ENCODE measurements at regions not wholly inside any gene's neighbourhood (a gene's known extent, or its start where the extent isn't known, plus 50 kb on each side); places are given as distances from the start of the nearest gene placed in this dataset.

DNA sequence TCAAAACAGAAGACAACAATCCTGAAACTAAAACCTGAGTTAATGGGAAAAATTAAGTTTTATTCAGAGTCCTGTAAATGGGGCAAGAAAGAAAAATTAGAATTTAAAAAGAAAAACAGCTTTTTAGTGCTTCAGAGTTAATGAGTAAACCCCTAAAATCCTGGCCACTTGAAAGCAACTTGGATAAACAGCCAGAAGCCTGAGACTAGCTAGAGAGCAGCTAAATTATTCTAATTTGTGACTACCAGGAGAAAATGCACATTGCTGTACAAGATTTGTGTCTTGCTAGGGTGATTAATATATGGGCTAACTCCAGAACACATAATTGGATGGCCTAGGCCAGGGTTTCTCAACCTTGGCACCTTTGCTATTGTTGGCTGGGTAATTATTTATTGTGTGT is 62.4 kb upstream of the ARG1 start:
- H3K9me3 ChIP-seq (ENCODE audit: control insufficient read depth, low read depth, low read length): no peaks in the 10 kb centered on the region
- H3K27me3 ChIP-seq (ENCODE audit: control insufficient read depth, extremely low read depth, insufficient read depth, low read length): no peaks in the 10 kb centered on the region
- no peak overlapping the region for H3K27ac ChIP-seq (ENCODE audit: control insufficient read depth, insufficient read depth, low read length)
- H3K79me2 ChIP-seq (ENCODE audit: control insufficient read depth, insufficient read depth, low read length): no peaks in the 10 kb centered on the region
- no peaks in the 10 kb centered on the region for H4K20me1 ChIP-seq (ENCODE audit: control insufficient read depth, extremely low read depth, insufficient read depth, low read length)
- dilution Hi-C loops (cut with MboI; ENCODE audit: extremely low pct_ligation_motif_present, low sequenced_read_pairs): no loop called here
- H3K4me3 ChIP-seq (ENCODE audit: control insufficient read depth in 2 of 3, extremely low read depth in 1 of 3, insufficient read depth in 2 of 3, low read depth in 1 of 3, low read length in 3 of 3): no peak overlapping the region
- no peak overlapping the region for H3K4me2 ChIP-seq (ENCODE audit: control insufficient read depth, extremely low read depth, insufficient read depth, low read depth, low read length)
- FAIRE-seq (no peak), DNase-seq (ENCODE audit: low read depth, low spot score) (no peak)
- no peaks in the 10 kb centered on the region for H3K36me3 ChIP-seq (ENCODE audit: control insufficient read depth in 2 of 2, extremely low read depth in 1 of 2, insufficient read depth in 2 of 2, low read length in 2 of 2)
- no peak for TF ChIP-seq EZH2 (IDR thresholded peaks at IDR 0.05; ENCODE audit: low read length)
- TF ChIP-seq, protein P1, sequence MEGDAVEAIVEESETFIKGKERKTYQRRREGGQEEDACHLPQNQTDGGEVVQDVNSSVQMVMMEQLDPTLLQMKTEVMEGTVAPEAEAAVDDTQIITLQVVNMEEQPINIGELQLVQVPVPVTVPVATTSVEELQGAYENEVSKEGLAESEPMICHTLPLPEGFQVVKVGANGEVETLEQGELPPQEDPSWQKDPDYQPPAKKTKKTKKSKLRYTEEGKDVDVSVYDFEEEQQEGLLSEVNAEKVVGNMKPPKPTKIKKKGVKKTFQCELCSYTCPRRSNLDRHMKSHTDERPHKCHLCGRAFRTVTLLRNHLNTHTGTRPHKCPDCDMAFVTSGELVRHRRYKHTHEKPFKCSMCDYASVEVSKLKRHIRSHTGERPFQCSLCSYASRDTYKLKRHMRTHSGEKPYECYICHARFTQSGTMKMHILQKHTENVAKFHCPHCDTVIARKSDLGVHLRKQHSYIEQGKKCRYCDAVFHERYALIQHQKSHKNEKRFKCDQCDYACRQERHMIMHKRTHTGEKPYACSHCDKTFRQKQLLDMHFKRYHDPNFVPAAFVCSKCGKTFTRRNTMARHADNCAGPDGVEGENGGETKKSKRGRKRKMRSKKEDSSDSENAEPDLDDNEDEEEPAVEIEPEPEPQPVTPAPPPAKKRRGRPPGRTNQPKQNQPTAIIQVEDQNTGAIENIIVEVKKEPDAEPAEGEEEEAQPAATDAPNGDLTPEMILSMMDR (optimal IDR thresholded peaks at IDR 0.05 in 1 of 3, IDR thresholded peaks at IDR 0.05 in 1 of 3, conservative IDR thresholded peaks at IDR 0.05 in 1 of 3; ENCODE audit: extremely low read depth in 1 of 3, insufficient read depth in 2 of 3, low read length in 3 of 3): no peak
- no peaks in the 10 kb centered on the region for H3K4me1 ChIP-seq (ENCODE audit: control insufficient read depth, extremely low read depth, insufficient read depth, low read length)
- H3K9me1 ChIP-seq (ENCODE audit: control insufficient read depth, extremely low read depth, insufficient read depth, low read length): no peaks in the 10 kb centered on the region
- H2AFZ ChIP-seq (ENCODE audit: control insufficient read depth, low read length): no peak overlapping the region
- no peak overlapping the region for H3K9ac ChIP-seq (ENCODE audit: control insufficient read depth, extremely low read depth, insufficient read depth, low read length)

DNA sequence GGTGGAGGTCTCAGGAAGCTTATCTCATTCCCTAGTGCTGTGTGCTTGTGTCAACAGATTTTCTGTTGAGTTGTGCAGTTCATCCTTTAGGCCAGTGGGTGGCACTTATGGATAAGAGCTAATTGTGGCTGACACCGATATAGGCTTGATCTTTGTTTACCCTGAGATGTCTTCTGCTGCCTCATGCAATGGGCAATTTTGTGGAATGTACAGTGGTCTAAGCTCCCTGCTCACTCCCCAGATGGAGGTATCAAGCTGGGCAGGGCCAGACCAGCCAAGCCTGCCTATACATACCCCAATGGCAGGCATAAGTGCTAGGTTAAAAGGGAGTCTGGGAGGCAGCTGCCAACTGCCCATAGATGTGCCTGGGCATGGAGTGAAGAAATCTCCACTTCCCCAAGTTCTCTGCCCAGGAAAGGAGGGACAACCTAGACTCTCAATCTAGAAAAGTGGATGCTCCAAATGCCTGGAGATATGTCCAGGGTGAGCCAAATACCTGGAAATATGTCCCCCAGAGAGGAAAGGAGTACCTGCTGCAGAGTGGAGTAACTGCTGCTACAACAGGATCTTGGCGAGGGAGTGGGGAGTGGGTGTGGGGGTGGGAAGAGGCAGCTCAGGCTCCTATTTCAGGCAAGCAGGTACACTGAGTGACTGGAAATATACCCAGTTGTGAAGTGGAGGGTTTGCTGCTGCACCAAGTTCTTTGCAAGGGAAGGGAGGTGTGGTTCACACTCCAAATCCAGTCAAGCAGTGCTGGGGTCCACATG is 53.2 kb upstream of the ARG1 start:
- Histone ChIP-seq H3K9ac (ENCODE audit: control insufficient read depth, extremely low read depth, insufficient read depth, low read length) (no peak overlapping the region), H3K79me2 (ENCODE audit: control insufficient read depth, insufficient read depth, low read length) (no peaks in the 10 kb centered on the region), H3K4me1 (ENCODE audit: control insufficient read depth, extremely low read depth, insufficient read depth, low read length) (no peaks in the 10 kb centered on the region), H3K9me3 (ENCODE audit: control insufficient read depth, low read depth, low read length) (no peaks in the 10 kb centered on the region), H3K36me3 (ENCODE audit: control insufficient read depth in 2 of 2, extremely low read depth in 1 of 2, insufficient read depth in 2 of 2, low read length in 2 of 2) (no peaks in the 10 kb centered on the region), H3K4me2 (ENCODE audit: control insufficient read depth, extremely low read depth, insufficient read depth, low read depth, low read length) (no peak overlapping the region), H3K27me3 (ENCODE audit: control insufficient read depth, extremely low read depth, insufficient read depth, low read length) (no peaks in the 10 kb centered on the region), H3K27ac (ENCODE audit: control insufficient read depth, insufficient read depth, low read length) (no peak overlapping the region), H2AFZ (ENCODE audit: control insufficient read depth, low read length) (no peak overlapping the region), H3K4me3 (ENCODE audit: control insufficient read depth in 2 of 3, extremely low read depth in 1 of 3, insufficient read depth in 2 of 3, low read depth in 1 of 3, low read length in 3 of 3) (no peak overlapping the region), H4K20me1 (ENCODE audit: control insufficient read depth, extremely low read depth, insufficient read depth, low read length) (no peaks in the 10 kb centered on the region), H3K9me1 (ENCODE audit: control insufficient read depth, extremely low read depth, insufficient read depth, low read length) (no peaks in the 10 kb centered on the region)
- TF ChIP-seq, protein P1 (optimal IDR thresholded peaks at IDR 0.05 in 1 of 3, IDR thresholded peaks at IDR 0.05 in 1 of 3, conservative IDR thresholded peaks at IDR 0.05 in 1 of 3; ENCODE audit: extremely low read depth in 1 of 3, insufficient read depth in 2 of 3, low read length in 3 of 3): peak; percentile 57 to 71 (median 71)
- TF ChIP-seq EZH2 (IDR thresholded peaks at IDR 0.05; ENCODE audit: low read length): no peak
- FAIRE-seq: peak; percentile 39
- dilution Hi-C loops (cut with MboI; ENCODE audit: extremely low pct_ligation_motif_present, low sequenced_read_pairs): no loop called here
- peak; percentile 15 for DNase-seq (ENCODE audit: low read depth, low spot score)
